PC-9 (cell line): ENCODE measurements at regions not wholly inside any gene's neighbourhood (a gene's known extent, or its start where the extent isn't known, plus 50 kb on each side); places are given as distances from the start of the nearest gene placed in this dataset.

Experiments used
- EZH2 ChIP-seq: fragments of 200-600 bp; sonication (generic); IDR thresholded peaks from 2 replicates; pipeline ENCODE4 v1.8.0; 2017; ENCODE audit warnings: antibody characterized with exemption, low read depth
- TF ChIP-seq, protein P1 (sequence below): fragments of 200-600 bp; sonication (generic); conservative IDR thresholded peaks from 2 replicates; pipeline ENCODE4 v1.6.1; 2017; ENCODE audit warnings: mixed run types, antibody characterized with exemption, mild to moderate bottlenecking, moderate library complexity

DNA sequence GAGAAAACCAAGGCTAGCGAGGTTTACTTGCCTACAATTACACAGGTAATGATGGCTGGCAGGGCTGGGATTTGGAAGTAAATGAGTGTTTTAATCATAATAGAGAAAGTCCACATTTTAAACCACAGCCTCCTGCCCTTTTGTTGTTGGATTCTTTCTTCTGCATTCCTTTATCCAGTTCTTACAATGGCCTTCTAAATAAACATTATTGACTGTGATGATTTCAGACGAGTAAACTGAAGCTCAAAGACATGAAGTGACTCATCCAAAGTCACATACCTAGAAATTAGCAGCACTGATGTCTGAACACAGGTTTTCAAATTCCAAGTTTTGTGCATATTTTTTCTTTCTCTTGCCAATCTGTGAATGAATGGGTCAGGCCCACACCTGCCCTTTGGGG is 51.2 kb upstream of the C1QTNF7 start:
- no peak for TF ChIP-seq EZH2
- TF ChIP-seq, protein P1, sequence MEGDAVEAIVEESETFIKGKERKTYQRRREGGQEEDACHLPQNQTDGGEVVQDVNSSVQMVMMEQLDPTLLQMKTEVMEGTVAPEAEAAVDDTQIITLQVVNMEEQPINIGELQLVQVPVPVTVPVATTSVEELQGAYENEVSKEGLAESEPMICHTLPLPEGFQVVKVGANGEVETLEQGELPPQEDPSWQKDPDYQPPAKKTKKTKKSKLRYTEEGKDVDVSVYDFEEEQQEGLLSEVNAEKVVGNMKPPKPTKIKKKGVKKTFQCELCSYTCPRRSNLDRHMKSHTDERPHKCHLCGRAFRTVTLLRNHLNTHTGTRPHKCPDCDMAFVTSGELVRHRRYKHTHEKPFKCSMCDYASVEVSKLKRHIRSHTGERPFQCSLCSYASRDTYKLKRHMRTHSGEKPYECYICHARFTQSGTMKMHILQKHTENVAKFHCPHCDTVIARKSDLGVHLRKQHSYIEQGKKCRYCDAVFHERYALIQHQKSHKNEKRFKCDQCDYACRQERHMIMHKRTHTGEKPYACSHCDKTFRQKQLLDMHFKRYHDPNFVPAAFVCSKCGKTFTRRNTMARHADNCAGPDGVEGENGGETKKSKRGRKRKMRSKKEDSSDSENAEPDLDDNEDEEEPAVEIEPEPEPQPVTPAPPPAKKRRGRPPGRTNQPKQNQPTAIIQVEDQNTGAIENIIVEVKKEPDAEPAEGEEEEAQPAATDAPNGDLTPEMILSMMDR, result no peak
